ENCODE measurements at regions not wholly inside any gene's neighbourhood (a gene's known extent, or its start where the extent isn't known, plus 50 kb on each side); places are given as distances from the start of the nearest gene placed in this dataset.

- TF ChIP-seq CTCF (IDR thresholded peaks at IDR 0.05; ENCODE audit: control extremely low read depth in 1 of 3, insufficient read depth in 1 of 3, low read depth in 1 of 3, low read length in 3 of 3) (peak; percentile 77 to 89 (median 82)), JUN (IDR thresholded peaks at IDR 0.05; ENCODE audit: low read depth, low read length) (no peak), TAF7 (optimal IDR thresholded peaks at IDR 0.05; ENCODE audit: borderline replicate concordance, low read depth, low read length) (no peak), EZH2 (IDR thresholded peaks at IDR 0.05; ENCODE audit: low read depth, low read length, severe bottlenecking) (no peak), CBX5 (IDR thresholded peaks at IDR 0.05; ENCODE audit: low read depth, low read length) (no peak), ATF2 (IDR thresholded peaks at IDR 0.05; ENCODE audit: low read length) (no peak), CEBPB (IDR thresholded peaks at IDR 0.05; ENCODE audit: low read depth, low read length) (no peak), POU5F1 (IDR thresholded peaks at IDR 0.05; ENCODE audit: low read depth, low read length) (no peak), CHD1 (IDR thresholded peaks at IDR 0.05; ENCODE audit: low read depth, low read length) (no peak), MAX (IDR thresholded peaks at IDR 0.05) (peak; percentile 67)
Observed at GRCh38 chr6:18990059-18990978, 603.2 kb downstream of the RNF144B start.

Measured in H1 (cell line).